Progenitor cell of endocrine pancreas (in vitro differentiated cells): ENCODE measurements at regions not wholly inside any gene's neighbourhood (a gene's known extent, or its start where the extent isn't known, plus 50 kb on each side); places are given as distances from the start of the nearest gene placed in this dataset.
"Not testable (repeated sequence)": the region's sequence is repeated elsewhere in the genome, so short reads cannot be mapped to it uniquely, and the experiment has no call there.

ENCODE experiments used
- DNase-seq: peaks from one replicate; pipeline ENCODE4 v3.0.0; 2021; ENCODE audit warnings: low spot score; ENCODE audit not compliant: unreplicated experiment
- H3K27ac Mint-ChIP-seq: 2 replicates; pipeline ENCODE4 v1.8.0; 2021; ENCODE audit warnings: mild to moderate bottlenecking, moderate library complexity, mixed read lengths
- H3K27me3 Mint-ChIP-seq: 2 replicates; pipeline ENCODE4 v1.8.0; 2021; ENCODE audit warnings: mixed read lengths
- H3K36me3 Mint-ChIP-seq: 2 replicates; pipeline ENCODE4 v1.8.0; 2022; ENCODE audit warnings: mixed read lengths; ENCODE audit not compliant: insufficient read depth
- H3K4me1 Mint-ChIP-seq: 2 replicates; pipeline ENCODE4 v1.8.0; 2021; ENCODE audit warnings: low read depth, mixed read lengths
- H3K4me3 Mint-ChIP-seq: 2 replicates; pipeline ENCODE4 v1.8.0; 2021; ENCODE audit warnings: low read depth, mild to moderate bottlenecking, moderate library complexity, mixed read lengths
- H3K9me3 Mint-ChIP-seq: 2 replicates; pipeline ENCODE4 v1.8.0; 2021; ENCODE audit warnings: low read depth, mixed read lengths
- TF ChIP-seq, protein P1 (sequence below): fragments of 200-600 bp; sonication (generic); IDR thresholded peaks from one replicate; pipeline ENCODE4 v1.5.0; 2021; ENCODE audit warnings: antibody characterized with exemption, mild to moderate bottlenecking; ENCODE audit not compliant: unreplicated experiment

DNA sequence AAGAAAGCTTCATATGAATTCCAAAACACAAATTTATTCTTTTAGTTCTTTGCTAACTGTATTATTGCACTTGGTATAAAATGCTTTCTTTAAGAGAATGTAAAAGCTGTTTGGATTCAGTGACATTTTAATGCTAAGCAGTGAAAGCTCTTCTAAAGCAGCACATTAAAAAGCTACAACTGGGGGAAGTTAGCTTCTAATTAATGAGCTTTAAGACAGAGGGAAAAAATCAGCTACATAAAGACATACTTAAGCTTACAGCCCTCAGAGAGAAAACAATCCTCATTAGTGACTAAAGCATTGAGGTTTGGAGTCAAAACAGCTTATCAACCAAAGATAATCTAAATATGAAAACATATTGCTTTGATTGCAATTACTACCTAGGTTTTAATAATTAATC, 1222.2 kb upstream of the SPRY2 start:
- no peak for DNase-seq
- Mint-ChIP-seq H3K27ac (no peak overlapping the region), H3K4me1 (no peaks in the 10 kb centered on the region), H3K36me3 (no peaks in the 10 kb centered on the region), H3K9me3 (peaks cover 12% of the 10 kb centered on the region), H3K27me3 (no peaks in the 10 kb centered on the region), H3K4me3 (no peak overlapping the region)
- TF ChIP-seq, protein P1, sequence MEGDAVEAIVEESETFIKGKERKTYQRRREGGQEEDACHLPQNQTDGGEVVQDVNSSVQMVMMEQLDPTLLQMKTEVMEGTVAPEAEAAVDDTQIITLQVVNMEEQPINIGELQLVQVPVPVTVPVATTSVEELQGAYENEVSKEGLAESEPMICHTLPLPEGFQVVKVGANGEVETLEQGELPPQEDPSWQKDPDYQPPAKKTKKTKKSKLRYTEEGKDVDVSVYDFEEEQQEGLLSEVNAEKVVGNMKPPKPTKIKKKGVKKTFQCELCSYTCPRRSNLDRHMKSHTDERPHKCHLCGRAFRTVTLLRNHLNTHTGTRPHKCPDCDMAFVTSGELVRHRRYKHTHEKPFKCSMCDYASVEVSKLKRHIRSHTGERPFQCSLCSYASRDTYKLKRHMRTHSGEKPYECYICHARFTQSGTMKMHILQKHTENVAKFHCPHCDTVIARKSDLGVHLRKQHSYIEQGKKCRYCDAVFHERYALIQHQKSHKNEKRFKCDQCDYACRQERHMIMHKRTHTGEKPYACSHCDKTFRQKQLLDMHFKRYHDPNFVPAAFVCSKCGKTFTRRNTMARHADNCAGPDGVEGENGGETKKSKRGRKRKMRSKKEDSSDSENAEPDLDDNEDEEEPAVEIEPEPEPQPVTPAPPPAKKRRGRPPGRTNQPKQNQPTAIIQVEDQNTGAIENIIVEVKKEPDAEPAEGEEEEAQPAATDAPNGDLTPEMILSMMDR, result no peak

DNA sequence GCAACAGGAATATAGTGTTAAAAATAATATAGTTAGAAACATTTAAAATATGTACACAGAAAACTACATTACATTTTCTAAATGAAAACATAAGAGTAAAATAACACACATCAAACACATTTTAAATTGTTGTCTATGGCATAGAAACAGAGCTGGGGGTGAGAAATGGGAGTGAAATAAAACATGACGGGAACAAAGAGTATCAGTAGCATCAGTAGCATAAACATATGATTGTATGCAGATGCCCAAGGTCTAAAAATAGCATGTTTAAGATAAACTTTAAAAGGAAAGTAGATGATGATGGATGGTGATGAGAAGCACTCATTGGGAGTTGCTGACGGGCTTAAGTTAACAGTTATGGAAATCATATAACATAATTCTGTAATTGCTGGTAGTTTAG, 1221.7 kb upstream of the SPRY2 start:
- no peak overlapping the region for H3K27ac Mint-ChIP-seq
- no peak overlapping the region for H3K4me3 Mint-ChIP-seq
- DNase-seq, result no peak
- H3K27me3 Mint-ChIP-seq, result no peaks in the 10 kb centered on the region
- TF ChIP-seq, protein P1, result no peak
- H3K4me1 Mint-ChIP-seq, result no peaks in the 10 kb centered on the region
- peaks cover 12% of the 10 kb centered on the region for H3K9me3 Mint-ChIP-seq
- H3K36me3 Mint-ChIP-seq, result no peaks in the 10 kb centered on the region

DNA sequence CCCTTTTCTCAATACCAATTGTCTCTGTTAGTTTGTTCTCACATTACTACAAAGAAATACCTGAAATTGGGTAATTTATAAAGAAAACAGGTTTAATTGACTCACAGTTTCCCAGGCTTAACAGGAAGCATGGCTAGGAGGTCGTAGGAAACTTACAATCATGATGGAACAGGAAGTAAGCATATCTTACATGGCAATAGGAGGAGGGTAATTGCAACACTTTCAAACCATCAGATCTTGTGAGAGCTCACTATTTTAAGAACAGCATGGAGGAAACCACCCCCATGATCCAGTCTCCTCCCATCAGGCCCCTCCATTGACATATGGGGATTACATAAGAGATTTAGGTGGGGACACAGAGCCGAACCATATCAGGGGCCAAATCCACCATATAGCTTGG, 1210.1 kb upstream of the SPRY2 start:
- Mint-ChIP-seq H3K4me3 (no peak overlapping the region), H3K9me3 (peaks cover 18% of the 10 kb centered on the region), H3K27me3 (no peaks in the 10 kb centered on the region)

DNA sequence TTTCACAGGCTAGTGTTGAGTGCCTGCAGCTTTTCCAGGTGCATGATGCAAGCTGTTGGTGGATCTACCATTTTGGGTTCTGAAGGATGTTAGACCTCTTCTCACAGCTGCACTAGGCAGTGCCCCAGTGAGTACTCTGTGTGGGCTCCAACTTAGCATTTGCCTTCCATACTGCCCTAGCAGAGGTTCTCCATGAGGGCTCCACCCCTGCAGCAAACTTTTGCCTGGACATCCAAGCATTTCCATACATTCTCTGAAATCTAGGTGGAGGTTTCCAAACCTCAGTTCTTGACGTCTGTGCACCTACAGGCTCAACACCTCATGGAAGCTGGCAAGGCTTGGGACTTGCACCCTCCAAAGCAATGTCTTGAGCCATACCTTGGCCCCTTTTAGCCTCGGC, 1205.4 kb upstream of the SPRY2 start:
- H3K4me3 Mint-ChIP-seq, H3K4me1 Mint-ChIP-seq, H3K27ac Mint-ChIP-seq, H3K27me3 Mint-ChIP-seq, DNase-seq, H3K36me3 Mint-ChIP-seq: not testable (repeated sequence)
- peaks cover 31% of the 10 kb centered on the region for H3K9me3 Mint-ChIP-seq

More for the DNA sequence above, 1210.1 kb upstream of the SPRY2 start:
- no peak overlapping the region for H3K27ac Mint-ChIP-seq
- peaks cover 4% of the 10 kb centered on the region for H3K36me3 Mint-ChIP-seq
- TF ChIP-seq, protein P1, result no peak
- H3K4me1 Mint-ChIP-seq, result no peaks in the 10 kb centered on the region
- no peak for DNase-seq

DNA sequence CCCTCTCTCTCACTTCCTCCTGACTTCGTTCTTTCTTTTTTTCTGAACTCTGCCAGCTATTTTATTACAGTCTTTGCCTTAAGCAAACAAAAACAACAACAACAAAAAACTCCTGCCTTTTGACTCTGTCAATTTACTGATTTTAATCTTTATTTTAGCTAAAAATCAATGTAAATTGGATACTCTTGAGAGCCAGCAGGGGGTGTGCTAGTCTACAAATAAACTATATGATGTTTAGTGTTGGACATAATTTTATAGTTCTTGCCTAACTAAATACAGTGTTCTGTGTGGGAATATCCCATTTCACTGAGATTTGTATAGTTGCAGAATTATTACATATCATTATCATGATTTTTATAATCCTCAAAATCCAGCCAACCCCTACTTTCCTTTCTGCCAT, 1199.9 kb upstream of the SPRY2 start:
- no peaks in the 10 kb centered on the region for H3K27me3 Mint-ChIP-seq
- H3K36me3 Mint-ChIP-seq, result peaks cover 4% of the 10 kb centered on the region
- DNase-seq, result no peak
- no peak overlapping the region for H3K4me3 Mint-ChIP-seq
- TF ChIP-seq, protein P1, result peak; percentile 57
- peaks cover 6% of the 10 kb centered on the region for H3K4me1 Mint-ChIP-seq
- no peak overlapping the region for H3K27ac Mint-ChIP-seq
- H3K9me3 Mint-ChIP-seq, result peaks cover 24% of the 10 kb centered on the region

DNA sequence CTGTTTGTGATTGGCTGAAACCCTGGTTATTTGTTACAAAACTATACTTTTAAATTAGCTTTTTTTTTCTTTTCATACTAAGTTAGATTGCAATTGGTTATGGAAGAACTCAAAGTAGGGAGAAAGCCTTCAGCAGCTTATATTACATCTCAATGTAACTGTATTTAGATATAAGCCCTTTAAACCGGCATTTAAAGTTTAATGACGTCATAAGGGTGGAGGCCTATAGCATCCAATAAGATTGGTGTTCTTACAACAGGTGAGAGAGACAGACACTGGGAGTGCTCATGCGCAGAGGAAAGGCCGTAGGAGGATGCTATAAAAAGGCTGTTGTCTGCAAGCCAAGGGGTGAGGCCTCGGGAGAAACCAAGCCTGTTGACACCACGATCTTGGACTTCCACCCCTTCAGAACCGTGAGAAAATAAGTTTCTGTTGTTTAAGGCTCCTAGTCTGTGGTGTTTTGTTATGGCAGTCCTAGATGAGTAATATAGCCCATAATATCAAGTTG, 1198.8 kb upstream of the SPRY2 start:
- Mint-ChIP-seq H3K9me3 (peaks cover 23% of the 10 kb centered on the region), H3K27ac (no peak overlapping the region), H3K27me3 (no peaks in the 10 kb centered on the region), H3K4me1 (peaks cover 6% of the 10 kb centered on the region), H3K4me3 (no peak overlapping the region), H3K36me3 (peaks cover 3% of the 10 kb centered on the region)
- TF ChIP-seq, protein P1, result no peak
- no peak for DNase-seq
